ENCODE measurements at regions not wholly inside any gene's neighbourhood (a gene's known extent, or its start where the extent isn't known, plus 50 kb on each side); places are given as distances from the start of the nearest gene placed in this dataset.
"Not testable (repeated sequence)": the region's sequence is repeated elsewhere in the genome, so short reads cannot be mapped to it uniquely, and the experiment has no call there.

- no peak for DNase-seq
Observed at GRCh38 chrX:46216406-46216805, 328.8 kb downstream of the ZNF674 start.

GRCh38 chrX:46211079-46211478 lies 334.1 kb downstream of the ZNF674 start:
- DNase-seq = no peak

GRCh38 chrX:46209768-46210167 lies 335.5 kb downstream of the ZNF674 start:
- DNase-seq = no peak

GRCh38 chrX:46209037-46209436 lies 336.2 kb downstream of the ZNF674 start:
- no peak for DNase-seq

GRCh38 chrX:46208225-46208854 lies 336.9 kb downstream of the ZNF674 start:
- DNase-seq = no peak

GRCh38 chrX:46204721-46205422 lies 340.3 kb downstream of the ZNF674 start:
- no peak for DNase-seq

GRCh38 chrX:46202733-46203514 lies 342.3 kb downstream of the ZNF674 start:
- no peak for DNase-seq

GRCh38 chrX:46200413-46200812 lies 344.8 kb downstream of the ZNF674 start:
- DNase-seq = no peak

- no peak for DNase-seq
Observed at GRCh38 chrX:46198858-46199257, 346.4 kb downstream of the ZNF674 start.

- not testable (repeated sequence) for DNase-seq
Observed at GRCh38 chrX:46186811-46187106, 358.5 kb downstream of the ZNF674 start.

GRCh38 chrX:46185923-46186810 lies 359.1 kb downstream of the ZNF674 start:
- no peak for DNase-seq

- DNase-seq = no peak
Observed at GRCh38 chrX:46184749-46185148, 360.5 kb downstream of the ZNF674 start.

- DNase-seq = no peak
Observed at GRCh38 chrX:46180258-46180687, 364.9 kb downstream of the ZNF674 start.

- no peak for DNase-seq
Observed at GRCh38 chrX:46179748-46180147, 365.5 kb downstream of the ZNF674 start.

- DNase-seq = no peak
Observed at GRCh38 chrX:46178763-46179162, 366.5 kb downstream of the ZNF674 start.

- no peak for DNase-seq
Observed at GRCh38 chrX:46173159-46173558, 372.1 kb downstream of the ZNF674 start.

GRCh38 chrX:46171457-46171856 lies 373.8 kb downstream of the ZNF674 start:
- DNase-seq = not testable (repeated sequence)

GRCh38 chrX:46169808-46170207 lies 375.4 kb downstream of the ZNF674 start:
- DNase-seq = no peak

- DNase-seq = no peak
Observed at GRCh38 chrX:46168254-46168653, 377.0 kb downstream of the ZNF674 start.

- DNase-seq = no peak
Observed at GRCh38 chrX:46165866-46166265, 379.4 kb downstream of the ZNF674 start.

GRCh38 chrX:46165411-46165810 lies 379.8 kb downstream of the ZNF674 start:
- no peak for DNase-seq

GRCh38 chrX:46152756-46153155 lies 392.5 kb downstream of the ZNF674 start:
- no peak for DNase-seq

- DNase-seq = not testable (repeated sequence)
Observed at GRCh38 chrX:46151332-46151731, 393.9 kb downstream of the ZNF674 start.
